IMR-90 (cell line): ENCODE measurements at regions not wholly inside any gene's neighbourhood (a gene's known extent, or its start where the extent isn't known, plus 50 kb on each side); places are given as distances from the start of the nearest gene placed in this dataset.

Experiments
- ATAC-seq: fragments of 200-7000 bp; cut with Tn5 transposase; 2 replicates; pipeline ENCODE4 v1.9.1; 2020; ENCODE audit warnings: low read depth, mild to moderate bottlenecking, moderate library complexity
- BruUV-seq: library from RNA; stranded (reverse); fragments of 400-500 nt; replicated peaks from 2 replicates; lab custom pipeline; 2021; lab: Mats Ljungman, UMichigan
- CTCF ChIA-PET: fragments of 300-600 bp; formaldehyde crosslinking; extraction: SDS; loops from one replicate; lab custom pipeline; 2021; ENCODE audit warnings: antibody characterized with exemption; lab: Yijun Ruan, JAX
- POLR2A ChIA-PET: fragments of 300-600 bp; sonication (Branson Sonifier 250); formaldehyde crosslinking; loops from one replicate; lab custom pipeline; 2022; ENCODE audit warnings: antibody characterized with exemption; ENCODE audit not compliant: unreplicated experiment; lab: Charles Lee
- DNase-seq: peaks from one replicate; pipeline ENCODE4 v3.0.0; 2013
- H2AFZ ChIP-seq: replicated peaks from 2 replicates; pipeline ENCODE3; 2013; ENCODE audit warnings: low read length, mild to moderate bottlenecking; ENCODE audit not compliant: poor library complexity
- H2AK5ac ChIP-seq: 2 replicates; pipeline ENCODE4 v1.6.1; 2013; ENCODE audit warnings: low read depth, low read length, inconsistent platforms
- H2AK9ac ChIP-seq: replicated peaks from 2 replicates; pipeline ENCODE3; 2013; ENCODE audit warnings: mild to moderate bottlenecking, low read depth, low read length, moderate library complexity; ENCODE audit not compliant: poor library complexity
- H2BK120ac ChIP-seq: 2 replicates; pipeline ENCODE4 v1.6.1; 2013; ENCODE audit warnings: low read depth, low read length, inconsistent platforms
- H2BK15ac ChIP-seq: 3 replicates; pipeline ENCODE4 v1.6.1; 2013; ENCODE audit warnings: low read depth, low read length, inconsistent platforms
- H2BK20ac ChIP-seq: 2 replicates; pipeline ENCODE4 v1.6.1; 2013; ENCODE audit warnings: low read depth, mild to moderate bottlenecking, inconsistent platforms, low read length, moderate library complexity
- H2BK5ac ChIP-seq: 2 replicates; pipeline ENCODE4 v1.6.1; 2013; ENCODE audit warnings: mild to moderate bottlenecking, low read depth, low read length, inconsistent platforms; ENCODE audit not compliant: poor library complexity, severe bottlenecking
- H3K14ac ChIP-seq: replicated peaks from 2 replicates; pipeline ENCODE4 v1.6.1; 2013; ENCODE audit warnings: low read depth, low read length, inconsistent platforms
- H3K18ac ChIP-seq: 2 replicates; pipeline ENCODE4 v1.6.1; 2013; ENCODE audit warnings: low read depth, low read length, control low read depth
- H3K23ac ChIP-seq: 2 replicates; pipeline ENCODE4 v1.6.1; 2013; ENCODE audit warnings: low read depth, low read length, inconsistent platforms
- H3K27ac ChIP-seq: 2 replicates; pipeline ENCODE4 v1.5.1; 2013; ENCODE audit warnings: mild to moderate bottlenecking, control low read depth, low read length; ENCODE audit not compliant: insufficient read depth
- H3K27me3 ChIP-seq: 2 replicates; pipeline ENCODE4 v1.6.1; 2013; ENCODE audit warnings: low read length; ENCODE audit not compliant: control insufficient read depth, insufficient read depth
- H3K36me3 ChIP-seq: 2 replicates; pipeline ENCODE4 v1.6.1; 2013; ENCODE audit warnings: low read length, mixed read lengths; ENCODE audit not compliant: control insufficient read depth, insufficient read depth
- H3K4ac ChIP-seq: 2 replicates; pipeline ENCODE4 v1.6.1; 2013; ENCODE audit warnings: low read depth, low read length, inconsistent platforms
- H3K4me1 ChIP-seq: 2 replicates; pipeline ENCODE4 v1.6.1; 2013; ENCODE audit warnings: low read length, mixed read lengths; ENCODE audit not compliant: control insufficient read depth, insufficient read depth
- H3K4me2 ChIP-seq: 2 replicates; pipeline ENCODE4 v1.6.1; 2013; ENCODE audit warnings: low read depth, mild to moderate bottlenecking, control low read depth, low read length, moderate library complexity
- H3K4me3 ChIP-seq: 2 replicates; pipeline ENCODE4 v1.5.1; 2013; ENCODE audit warnings: low read depth, mild to moderate bottlenecking, control low read depth, low read length, moderate library complexity; ENCODE audit not compliant: insufficient read depth
- H3K56ac ChIP-seq: 2 replicates; pipeline ENCODE4 v1.6.1; 2013; ENCODE audit warnings: low read length, inconsistent platforms; ENCODE audit not compliant: insufficient read depth; ENCODE audit errors: extremely low read depth
- H3K79me1 ChIP-seq, 2 experiments: 2 replicates each; pipeline ENCODE4 v1.6.1; 2013; ENCODE audit warnings: low read length in 2 of 2, inconsistent platforms in 1 of 2, low read depth in 1 of 2
- H3K9ac ChIP-seq: 2 replicates; pipeline ENCODE4 v1.6.1; 2013; ENCODE audit warnings: low read depth, low read length, control low read depth
- H3K9me1 ChIP-seq: 2 replicates; pipeline ENCODE4 v1.6.1; 2013; ENCODE audit warnings: low read length, inconsistent platforms; ENCODE audit not compliant: insufficient read depth
- H3K9me3 ChIP-seq: 2 replicates; pipeline ENCODE4 v1.6.1; 2013; ENCODE audit warnings: low read length; ENCODE audit not compliant: control insufficient read depth, insufficient read depth
- H4K20me1 ChIP-seq: 2 replicates; pipeline ENCODE4 v1.6.1; 2013; ENCODE audit warnings: low read length, inconsistent platforms; ENCODE audit not compliant: insufficient read depth
- H4K5ac ChIP-seq: 2 replicates; pipeline ENCODE4 v1.6.1; 2013; ENCODE audit warnings: mild to moderate bottlenecking, low read depth, low read length, control low read depth
- H4K8ac ChIP-seq, 2 experiments: 2 replicates each; pipeline ENCODE4 v1.6.1; 2013; ENCODE audit warnings: low read depth in 2 of 2, low read length in 2 of 2, control low read depth in 1 of 2, inconsistent platforms in 1 of 2
- H4K91ac ChIP-seq: 2 replicates; pipeline ENCODE4 v1.6.1; 2013; ENCODE audit warnings: low read depth, low read length, inconsistent platforms; ENCODE audit not compliant: insufficient read depth
- BHLHE40 ChIP-seq: fragments of 150-350 bp; IDR thresholded peaks from 2 replicates; pipeline ENCODE4 v1.6.1; 2016; ENCODE audit warnings: mild to moderate bottlenecking, low read depth, low read length
- CEBPB ChIP-seq: IDR thresholded peaks from 2 replicates; pipeline ENCODE4 v1.6.1; 2012; ENCODE audit warnings: low read depth, low read length, improper control_type of control experiment
- CHD1 ChIP-seq: IDR thresholded peaks from 2 replicates; pipeline ENCODE4 v1.6.1; 2012; ENCODE audit warnings: low read depth, low read length, improper control_type of control experiment
- FOS ChIP-seq: fragments of 150-350 bp; IDR thresholded peaks from 2 replicates; pipeline ENCODE4 v1.6.1; 2016; ENCODE audit warnings: low read depth, low read length
- MAFK ChIP-seq: IDR thresholded peaks from 2 replicates; pipeline ENCODE4 v1.6.1; 2012; ENCODE audit warnings: low read depth, low read length, improper control_type of control experiment
- MAZ ChIP-seq: IDR thresholded peaks from 2 replicates; pipeline ENCODE4 v1.6.1; 2012; ENCODE audit warnings: low read depth, mild to moderate bottlenecking, low read length, improper control_type of control experiment, moderate library complexity, borderline replicate concordance
- MXI1 ChIP-seq: IDR thresholded peaks from 2 replicates; pipeline ENCODE4 v1.6.1; 2012; ENCODE audit warnings: low read depth, mild to moderate bottlenecking, low read length, moderate library complexity, borderline replicate concordance
- NFE2L2 ChIP-seq: fragments of 150-350 bp; IDR thresholded peaks from 2 replicates; pipeline ENCODE4 v1.6.1; 2016; ENCODE audit warnings: low read depth, mild to moderate bottlenecking, low read length
- POLR2A ChIP-seq: IDR thresholded peaks from 2 replicates; pipeline ENCODE4 v1.6.1; 2012; ENCODE audit warnings: mild to moderate bottlenecking, low read depth, low read length
- RAD21 ChIP-seq: IDR thresholded peaks from 2 replicates; pipeline ENCODE4 v1.6.1; 2012; ENCODE audit warnings: low read length, improper control_type of control experiment
- RCOR1 ChIP-seq: IDR thresholded peaks from 2 replicates; pipeline ENCODE4 v1.6.1; 2012; ENCODE audit warnings: mild to moderate bottlenecking, low read length, improper control_type of control experiment; ENCODE audit not compliant: insufficient replicate concordance
- RFX5 ChIP-seq: IDR thresholded peaks from 2 replicates; pipeline ENCODE4 v1.8.0; 2012; ENCODE audit warnings: low read depth, mild to moderate bottlenecking, low read length, moderate library complexity
- SMC3 ChIP-seq: fragments of 150-350 bp; IDR thresholded peaks from 2 replicates; pipeline ENCODE4 v1.6.1; 2016; ENCODE audit warnings: low read depth, mild to moderate bottlenecking, antibody characterized with exemption, low read length, moderate library complexity
- WGBS, 2 experiments: methylation state at CpG; one replicate each; pipeline versions ENCODE4 v1.1.5 to v1.1.7; 2013; ENCODE audit warnings: missing lambda C conversion rate in 2 of 2; ENCODE audit not compliant: insufficient read length in 1 of 2; ENCODE audit errors: extremely low coverage in 2 of 2; 5-methylcytosine and 5-hydroxymethylcytosine counted together
- dilution Hi-C: fragments of 300-500 bp; cut with HindIII; formaldehyde crosslinking; loops from one replicate; pipeline ENCODE4 v1.14.3; 2018; ENCODE audit warnings: low sequenced_read_pairs; ENCODE audit not compliant: unreplicated experiment
- in situ Hi-C: fragments of 300-500 bp; cut with MboI; formaldehyde crosslinking; loops from 3 replicates; pipeline ENCODE4 v1.14.3; 2019; ENCODE audit warnings: low sequenced_read_pairs, inconsistent platforms, mixed read lengths
- intact Hi-C: fragments of 100-400 bp; cut with micrococcal nuclease; formaldehyde crosslinking; loops from 2 replicates; pipeline ENCODE4 v1.10.0; 2022
- TF ChIP-seq, protein P1 (sequence below): fragments of 150-350 bp; IDR thresholded peaks from 2 replicates; pipeline ENCODE4 v1.6.1; 2017; ENCODE audit warnings: mild to moderate bottlenecking, antibody characterized with exemption, low read length, low read depth
- TF ChIP-seq, protein P2 (sequence below): fragments of 150-350 bp; IDR thresholded peaks from 2 replicates; pipeline ENCODE4 v1.6.1; 2016; ENCODE audit warnings: low read depth, mild to moderate bottlenecking, low read length, moderate library complexity, borderline replicate concordance
- TF ChIP-seq, protein P3 (sequence below): conservative IDR thresholded peaks from 2 replicates; pipeline ENCODE4 v1.5.1; 2012; ENCODE audit warnings: mild to moderate bottlenecking, low read depth, low read length, improper control_type of control experiment

DNA sequence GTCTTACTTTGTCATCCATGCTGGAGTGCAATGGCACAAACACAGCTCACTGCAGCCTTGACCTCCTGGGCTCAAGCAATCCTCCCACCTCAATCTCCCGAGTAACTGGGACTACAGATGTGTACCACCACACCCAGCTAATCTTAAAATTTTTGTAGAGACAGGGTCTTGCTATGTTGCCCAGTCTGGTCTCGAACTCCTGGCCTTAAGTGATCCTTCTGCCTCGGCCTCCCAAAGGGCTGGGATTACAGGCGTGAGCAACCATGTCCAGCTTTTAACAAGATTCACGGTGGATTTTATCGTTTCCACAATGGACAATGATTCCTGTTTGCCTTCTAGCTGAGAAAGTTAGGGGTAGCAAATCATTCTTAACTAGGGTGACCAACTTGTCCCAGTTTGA, 165.9 kb downstream of the ZNF608 start:
- H3K36me3 ChIP-seq, result no peaks in the 10 kb centered on the region
- intact Hi-C loops (no loop called here), in situ Hi-C loops (no loop called here)

More for the DNA sequence above, 165.9 kb downstream of the ZNF608 start:
- Histone ChIP-seq H3K4me3 (no peak overlapping the region), H3K27me3 (no peaks in the 10 kb centered on the region), H3K79me1 (no peaks in the 10 kb centered on the region), H2BK120ac (no peak overlapping the region), H4K5ac (no peak overlapping the region), H3K23ac (no peak overlapping the region), H3K4ac (no peak overlapping the region), H3K18ac (no peak overlapping the region), H3K14ac (no peak overlapping the region), H4K91ac (no peak overlapping the region), H3K56ac (no peak overlapping the region), H3K4me2 (no peak overlapping the region), H3K9me3 (no peaks in the 10 kb centered on the region), H2BK20ac (no peak overlapping the region), H3K9ac (no peak overlapping the region), H3K9me1 (no peaks in the 10 kb centered on the region; the same call in 1 of the 2 replicates), H2AK5ac (no peak overlapping the region), H4K20me1 (no peaks in the 10 kb centered on the region), H3K4me1 (peaks cover 4% of the 10 kb centered on the region), H2AK9ac (no peak overlapping the region), H2BK15ac (no peak overlapping the region), H4K8ac (no peak overlapping the region), H2BK5ac (no peak overlapping the region), H3K27ac (no peak overlapping the region), H2AFZ (no peak overlapping the region)
- 83% methylated on average over 1 of the region's 6 CpGs; no CpG with 5 or more reads in 1 of the 2 experiments for WGBS, 2 experiments
- dilution Hi-C loops, result no loop called here
- no TSS peak for BruUV-seq
- no peak for DNase-seq
- POLR2A ChIA-PET, result no interaction called here
- CTCF ChIA-PET, result no interaction called here
- no peak for ATAC-seq
- TF ChIP-seq FOS (no peak), MAZ (no peak), RFX5 (no peak), MXI1 (no peak), NFE2L2 (no peak), CHD1 (no peak), MAFK (no peak), POLR2A (no peak), BHLHE40 (no peak), RCOR1 (no peak), CEBPB (no peak), RAD21 (no peak), SMC3 (no peak)
- TF ChIP-seq, protein P1, sequence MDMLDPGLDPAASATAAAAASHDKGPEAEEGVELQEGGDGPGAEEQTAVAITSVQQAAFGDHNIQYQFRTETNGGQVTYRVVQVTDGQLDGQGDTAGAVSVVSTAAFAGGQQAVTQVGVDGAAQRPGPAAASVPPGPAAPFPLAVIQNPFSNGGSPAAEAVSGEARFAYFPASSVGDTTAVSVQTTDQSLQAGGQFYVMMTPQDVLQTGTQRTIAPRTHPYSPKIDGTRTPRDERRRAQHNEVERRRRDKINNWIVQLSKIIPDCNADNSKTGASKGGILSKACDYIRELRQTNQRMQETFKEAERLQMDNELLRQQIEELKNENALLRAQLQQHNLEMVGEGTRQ, result no peak
- TF ChIP-seq, protein P2, sequence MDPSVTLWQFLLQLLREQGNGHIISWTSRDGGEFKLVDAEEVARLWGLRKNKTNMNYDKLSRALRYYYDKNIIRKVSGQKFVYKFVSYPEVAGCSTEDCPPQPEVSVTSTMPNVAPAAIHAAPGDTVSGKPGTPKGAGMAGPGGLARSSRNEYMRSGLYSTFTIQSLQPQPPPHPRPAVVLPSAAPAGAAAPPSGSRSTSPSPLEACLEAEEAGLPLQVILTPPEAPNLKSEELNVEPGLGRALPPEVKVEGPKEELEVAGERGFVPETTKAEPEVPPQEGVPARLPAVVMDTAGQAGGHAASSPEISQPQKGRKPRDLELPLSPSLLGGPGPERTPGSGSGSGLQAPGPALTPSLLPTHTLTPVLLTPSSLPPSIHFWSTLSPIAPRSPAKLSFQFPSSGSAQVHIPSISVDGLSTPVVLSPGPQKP, result no peak
- TF ChIP-seq, protein P3, sequence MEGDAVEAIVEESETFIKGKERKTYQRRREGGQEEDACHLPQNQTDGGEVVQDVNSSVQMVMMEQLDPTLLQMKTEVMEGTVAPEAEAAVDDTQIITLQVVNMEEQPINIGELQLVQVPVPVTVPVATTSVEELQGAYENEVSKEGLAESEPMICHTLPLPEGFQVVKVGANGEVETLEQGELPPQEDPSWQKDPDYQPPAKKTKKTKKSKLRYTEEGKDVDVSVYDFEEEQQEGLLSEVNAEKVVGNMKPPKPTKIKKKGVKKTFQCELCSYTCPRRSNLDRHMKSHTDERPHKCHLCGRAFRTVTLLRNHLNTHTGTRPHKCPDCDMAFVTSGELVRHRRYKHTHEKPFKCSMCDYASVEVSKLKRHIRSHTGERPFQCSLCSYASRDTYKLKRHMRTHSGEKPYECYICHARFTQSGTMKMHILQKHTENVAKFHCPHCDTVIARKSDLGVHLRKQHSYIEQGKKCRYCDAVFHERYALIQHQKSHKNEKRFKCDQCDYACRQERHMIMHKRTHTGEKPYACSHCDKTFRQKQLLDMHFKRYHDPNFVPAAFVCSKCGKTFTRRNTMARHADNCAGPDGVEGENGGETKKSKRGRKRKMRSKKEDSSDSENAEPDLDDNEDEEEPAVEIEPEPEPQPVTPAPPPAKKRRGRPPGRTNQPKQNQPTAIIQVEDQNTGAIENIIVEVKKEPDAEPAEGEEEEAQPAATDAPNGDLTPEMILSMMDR, result no peak
